Skin epidermis (tissue), 12 donors: ENCODE measurements at regions not wholly inside any gene's neighbourhood (a gene's known extent, or its start where the extent isn't known, plus 50 kb on each side); places are given as distances from the start of the nearest gene placed in this dataset.
"Not testable (repeated sequence)": the region's sequence is repeated elsewhere in the genome, so short reads cannot be mapped to it uniquely, and the experiment has no call there.

ENCODE experiments used
- H3K27ac ChIP-seq, 21 experiments: fragments of 200-600 bp; sonication (generic) in 11 of 21; one replicate each; pipeline ENCODE4 v1.5.0; 2020; ENCODE audit warnings: mild to moderate bottlenecking in 3 of 21, inconsistent platforms in 2 of 21, moderate library complexity in 2 of 21
- H3K4me3 ChIP-seq, 7 experiments: fragments of 200-600 bp; sonication (generic) in 2 of 7; one replicate each; pipeline ENCODE4 v1.5.0; 2020; ENCODE audit warnings: inconsistent platforms in 2 of 7, mild to moderate bottlenecking in 2 of 7, moderate library complexity in 1 of 7

- H3K4me3 ChIP-seq = no peak overlapping the region
These were observed 76.2 kb upstream of the PHF21A start for GRCh38 chr11:46197421-46197820.

DNA sequence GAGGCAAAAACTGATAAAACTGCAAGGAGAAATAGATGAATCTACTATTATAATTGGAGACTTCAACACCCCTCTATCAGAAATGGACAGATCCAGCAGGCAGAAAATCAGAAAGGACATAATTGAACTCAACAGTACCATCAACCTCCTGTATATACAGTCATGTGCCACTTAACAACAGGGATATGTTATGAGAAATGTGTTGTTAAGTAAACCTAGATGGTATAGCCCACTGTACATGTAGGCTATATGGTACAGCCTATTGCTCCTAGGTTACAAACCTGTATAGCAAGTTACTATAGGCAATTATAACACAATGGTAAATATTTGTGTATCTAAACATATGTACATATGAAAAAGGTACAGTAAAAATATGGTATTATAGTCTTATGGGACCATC, 66.8 kb upstream of the PHF21A start:
- Histone ChIP-seq H3K4me3 (no peak overlapping the region), H3K27ac (no peak overlapping the region)

More at GRCh38 chr11:46197421-46197820, 76.2 kb upstream of the PHF21A start:
- no peak overlapping the region for H3K27ac ChIP-seq

DNA sequence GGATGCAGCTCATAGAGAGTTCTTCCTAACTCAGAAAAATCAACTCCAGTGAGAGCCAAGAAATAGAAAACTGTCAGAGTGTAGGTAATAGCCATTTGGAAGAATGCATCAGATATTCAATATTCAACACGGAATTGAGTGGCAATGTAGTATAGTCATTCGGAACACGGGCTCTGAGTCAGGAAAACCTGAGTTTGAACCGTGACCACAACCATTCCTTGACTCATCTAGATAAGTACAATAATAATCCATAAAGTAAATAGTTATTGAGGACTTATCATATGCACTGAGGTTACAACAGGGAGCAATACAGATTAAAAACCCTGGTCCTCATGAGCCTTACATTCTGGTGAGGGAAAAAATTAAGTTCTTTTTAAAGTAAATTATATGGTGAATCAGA, 62.6 kb upstream of the PHF21A start:
- H3K27ac ChIP-seq = no peak overlapping the region
- H3K4me3 ChIP-seq = no peak overlapping the region

GRCh38 chr11:46181843-46182424, 60.7 kb upstream of the PHF21A start:
- no peak overlapping the region for H3K27ac ChIP-seq
- H3K4me3 ChIP-seq = no peak overlapping the region

DNA sequence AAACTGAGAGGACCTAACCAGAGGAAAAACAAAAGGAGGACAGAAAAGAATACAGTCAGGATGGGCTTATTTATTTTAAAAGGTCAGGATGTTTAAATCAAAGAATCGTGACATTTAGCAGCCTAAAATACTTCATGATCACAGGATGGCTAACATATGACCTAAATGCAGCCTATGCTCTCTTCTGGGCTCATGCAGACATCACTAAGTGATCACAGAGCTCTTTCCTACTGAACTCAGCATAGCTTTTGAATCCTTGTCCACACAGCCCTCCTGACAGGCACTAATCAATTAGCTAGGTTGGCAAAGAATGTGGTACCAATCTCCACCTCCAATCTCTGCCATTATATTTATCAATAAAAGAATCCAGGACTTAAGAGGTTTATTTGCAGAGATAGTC, 60.1 kb upstream of the PHF21A start:
- H3K27ac ChIP-seq = no peak overlapping the region
- H3K4me3 ChIP-seq = no peak overlapping the region

- Histone ChIP-seq H3K4me3 (no peak overlapping the region), H3K27ac (no peak overlapping the region)
These were observed 59.5 kb upstream of the PHF21A start for GRCh38 chr11:46180736-46181135.

DNA sequence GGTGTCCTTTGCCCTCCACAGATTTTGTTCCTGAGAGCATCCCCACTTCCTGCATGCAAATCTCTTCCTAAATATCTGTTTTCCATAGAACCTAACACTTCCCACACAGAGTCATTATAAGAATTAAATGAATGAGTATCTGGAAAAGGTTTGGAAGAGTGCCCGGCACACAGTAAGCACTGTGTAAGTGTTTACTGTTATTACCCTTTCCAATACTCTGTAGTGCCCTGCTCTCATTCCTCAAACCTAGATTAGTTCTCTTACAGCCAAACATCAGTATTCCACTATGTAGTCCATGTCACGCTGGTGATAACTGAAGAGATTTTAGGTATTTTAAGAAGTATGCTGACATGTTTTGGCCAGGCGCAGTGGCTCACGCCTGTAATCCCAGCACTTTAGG, 57.3 kb upstream of the PHF21A start:
- Histone ChIP-seq H3K4me3 (no peak overlapping the region), H3K27ac (no peak overlapping the region)

GRCh38 chr11:46176421-46176820, 55.2 kb upstream of the PHF21A start:
- no peak overlapping the region for H3K27ac ChIP-seq
- H3K4me3 ChIP-seq = no peak overlapping the region

- H3K27ac ChIP-seq = no peak overlapping the region
- no peak overlapping the region for H3K4me3 ChIP-seq
These were observed 54.2 kb upstream of the PHF21A start for GRCh38 chr11:46175401-46176002.

DNA sequence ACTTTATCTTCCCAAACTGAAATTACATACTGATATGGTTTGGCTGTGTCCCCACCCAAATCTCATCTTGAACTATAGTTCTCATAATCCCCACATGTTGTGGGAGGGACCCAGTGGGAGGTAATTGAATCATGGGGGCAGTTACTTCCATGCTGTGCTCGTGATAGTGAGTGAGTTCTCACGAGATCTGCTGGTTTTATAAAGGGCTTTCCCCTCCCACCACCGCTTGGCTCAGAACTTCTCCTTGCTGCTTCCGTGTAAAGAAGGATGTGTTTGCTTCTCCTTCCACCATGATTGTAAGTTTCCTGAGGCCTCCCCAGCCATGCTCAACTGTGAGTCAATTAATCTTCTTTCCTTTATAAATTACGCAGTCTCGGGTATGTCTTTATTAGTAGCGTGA, 50.4 kb upstream of the PHF21A start:
- H3K4me3 ChIP-seq, H3K27ac ChIP-seq: not testable (repeated sequence)
